Spleen (tissue), 11 donors: ENCODE measurements at regions not wholly inside any gene's neighbourhood (a gene's known extent, or its start where the extent isn't known, plus 50 kb on each side); places are given as distances from the start of the nearest gene placed in this dataset.

Experiments used
- DNase-seq: peaks from one replicate; pipeline ENCODE4 v3.0.0-alpha.2; 2020
- H3K27ac ChIP-seq, 8 donors: fragments of 200-600 bp; sonication (generic) in 7 of 8; 1 replicate in 4 of 8; 2 replicates in 4 of 8; pipeline versions ENCODE4 v1.5.0 to v1.8.0; 2016 to 2021; ENCODE audit warnings: inconsistent platforms in 4 of 8, mild to moderate bottlenecking in 4 of 8, moderate library complexity in 1 of 8
- H3K27me3 ChIP-seq, 7 donors: fragments of 200-600 bp; sonication (generic) in 6 of 7; replicated peaks in 1 of 7; 1 replicate in 4 of 7; 2 replicates in 3 of 7; pipeline versions ENCODE4 v1.5.0 to v1.8.0; 2016 to 2021; ENCODE audit warnings: inconsistent platforms in 3 of 7, mild to moderate bottlenecking in 1 of 7
- H3K36me3 ChIP-seq, 6 donors: fragments of 200-600 bp; sonication (generic) in 5 of 6; 1 replicate in 4 of 6; 2 replicates in 2 of 6; pipeline versions ENCODE4 v1.5.0 to v1.8.0; 2016 to 2021; ENCODE audit warnings: inconsistent platforms in 2 of 6
- H3K4me1 ChIP-seq, 6 donors: fragments of 200-600 bp; sonication (generic) in 5 of 6; 1 replicate in 3 of 6; 2 replicates in 3 of 6; pipeline versions ENCODE4 v1.5.0 to v1.8.0; 2016 to 2021; ENCODE audit warnings: inconsistent platforms in 3 of 6
- H3K4me3 ChIP-seq, 8 donors: fragments of 200-600 bp; sonication (generic) in 7 of 8; 1 replicate in 4 of 8; 2 replicates in 4 of 8; pipeline versions ENCODE4 v1.5.0 to v1.8.0; 2016 to 2021; ENCODE audit warnings: inconsistent platforms in 4 of 8, mild to moderate bottlenecking in 4 of 8, moderate library complexity in 2 of 8
- H3K9me3 ChIP-seq, 8 donors: fragments of 200-600 bp; sonication (generic) in 7 of 8; 1 replicate in 4 of 8; 2 replicates in 4 of 8; pipeline versions ENCODE4 v1.5.0 to v1.8.0; 2016 to 2021; ENCODE audit warnings: inconsistent platforms in 4 of 8
- CTCF ChIP-seq, 11 experiments: fragments of 200-600 bp in 7 of 11; fragments of 450-650 bp in 4 of 11; sonication (generic) in 4 of 11; IDR thresholded peaks in 8 of 11; conservative IDR thresholded peaks in 3 of 11; 1 replicate in 7 of 11; 2 replicates in 4 of 11; pipeline versions ENCODE4 v1.4.0 to v1.8.0; 2016 to 2021; ENCODE audit warnings: antibody characterized with exemption in 11 of 11, inconsistent platforms in 4 of 11, mild to moderate bottlenecking in 1 of 11
- POLR2A ChIP-seq, 3 donors: fragments of 450-650 bp; IDR thresholded peaks; one replicate each; pipeline ENCODE4 v1.5.1; 2017; ENCODE audit warnings: antibody characterized with exemption in 3 of 3, mild to moderate bottlenecking in 1 of 3
- POLR2AphosphoS5 ChIP-seq, 3 donors: sonication (generic); formaldehyde crosslinking; IDR thresholded peaks; one replicate each; pipeline ENCODE4 v1.5.1; 2017; ENCODE audit warnings: antibody characterized with exemption in 3 of 3
- WGBS, 5 donors: extraction: QIAGEN DNeasy Blood & Tissue Kit in 3 of 5; methylation state at CpG; one replicate each; pipeline versions ENCODE4 v1.1.5 to v1.1.7; 2013 to 2018; 5-methylcytosine and 5-hydroxymethylcytosine counted together
- intact Hi-C: fragments of 100-400 bp; cut with DNase I; formaldehyde crosslinking; loops from one replicate; pipeline ENCODE4 v1.15.0; 2023; ENCODE audit warnings: low total_unique reads
- donor health status: healthy with polysubstance abuse.
- donor health status: DM: no; HTN: no; CAD: no; lungs with moderate emphysema.
- donor health status: DM: no; HTN: no; CAD: no.
- donor health status: Bipolar disorder and iron deficiency.
- donor health status: healthy.
- donor health status: DM: no; HTN: no; CAD: no.
- donor health status: DM: yes; HTN: yes; CAD: no.

- Histone ChIP-seq H3K36me3 (no peaks in the 10 kb centered on the region), H3K9me3 (peaks cover 0 to 26% (median 12%) of the 10 kb centered on the region in 8 donors), H3K27me3 (no peaks in the 10 kb centered on the region), H3K4me3 (no peak overlapping the region), H3K27ac (no peak overlapping the region), H3K4me1 (no peaks in the 10 kb centered on the region)
- WGBS, 5 donors, result 85 to 95% (median 92%) methylated on average over 3 of the region's 3 CpGs
- intact Hi-C loops, result no loop called here
- DNase-seq, result no peak
- TF ChIP-seq CTCF (IDR thresholded peaks at IDR 0.05 in 8 of 11, conservative IDR thresholded peaks at IDR 0.05 in 3 of 11) (no peak), POLR2A (IDR thresholded peaks at IDR 0.05) (no peak), POLR2AphosphoS5 (IDR thresholded peaks at IDR 0.05) (no peak)
These were observed 418.5 kb downstream of the NSUN3 start for GRCh38 chr3:94481226-94481898.

- no peak overlapping the region for H3K4me3 ChIP-seq
- H3K27ac ChIP-seq, result no peak overlapping the region
- TF ChIP-seq POLR2AphosphoS5 (IDR thresholded peaks at IDR 0.05) (no peak), CTCF (IDR thresholded peaks at IDR 0.05 in 8 of 11, conservative IDR thresholded peaks at IDR 0.05 in 3 of 11) (no peak), POLR2A (IDR thresholded peaks at IDR 0.05) (no peak)
- no peak for DNase-seq
- intact Hi-C loops, result no loop called here
- no peaks in the 10 kb centered on the region for H3K4me1 ChIP-seq
- WGBS, 5 donors, result 67 to 81% (median 77%) methylated on average over 3 of the region's 3 CpGs
- no peaks in the 10 kb centered on the region for H3K36me3 ChIP-seq
- H3K9me3 ChIP-seq, result peaks cover 0 to 14% (median 0%) of the 10 kb centered on the region in 8 donors
- no peaks in the 10 kb centered on the region for H3K27me3 ChIP-seq
These were observed 419.8 kb downstream of the NSUN3 start for GRCh38 chr3:94482686-94483085.

- Histone ChIP-seq H3K4me3 (no peak overlapping the region), H3K27me3 (no peaks in the 10 kb centered on the region), H3K27ac (no peak overlapping the region), H3K4me1 (no peaks in the 10 kb centered on the region), H3K36me3 (no peaks in the 10 kb centered on the region), H3K9me3 (peaks cover 0 to 14% (median 0%) of the 10 kb centered on the region in 8 donors)
- TF ChIP-seq CTCF (IDR thresholded peaks at IDR 0.05 in 8 of 11, conservative IDR thresholded peaks at IDR 0.05 in 3 of 11), result no peak
- TF ChIP-seq POLR2AphosphoS5 (IDR thresholded peaks at IDR 0.05), result no peak
- TF ChIP-seq POLR2A (IDR thresholded peaks at IDR 0.05), result no peak
- 62 to 81% (median 71%) methylated on average over 2 of the region's 2 CpGs for WGBS, 5 donors
- DNase-seq, result no peak
- intact Hi-C loops, result no loop called here
These were observed 420.5 kb downstream of the NSUN3 start for GRCh38 chr3:94483403-94483802.

- Histone ChIP-seq H3K4me1 (no peaks in the 10 kb centered on the region), H3K9me3 (peaks cover 0 to 17% (median 0%) of the 10 kb centered on the region in 8 donors), H3K36me3 (no peaks in the 10 kb centered on the region), H3K4me3 (no peak overlapping the region), H3K27me3 (no peaks in the 10 kb centered on the region), H3K27ac (no peak overlapping the region)
- TF ChIP-seq CTCF (IDR thresholded peaks at IDR 0.05 in 8 of 11, conservative IDR thresholded peaks at IDR 0.05 in 3 of 11), result no peak
- TF ChIP-seq POLR2A (IDR thresholded peaks at IDR 0.05), result no peak
- TF ChIP-seq POLR2AphosphoS5 (IDR thresholded peaks at IDR 0.05), result no peak
- DNase-seq, result no peak
- intact Hi-C loops, result no loop called here
These were observed 432.1 kb downstream of the NSUN3 start for GRCh38 chr3:94494992-94495391.
